GM12891 (cell line): ENCODE measurements at regions not wholly inside any gene's neighbourhood (a gene's known extent, or its start where the extent isn't known, plus 50 kb on each side); places are given as distances from the start of the nearest gene placed in this dataset.
A peak's percentile ranks its signal among the peaks of the same experiment; 100 is the strongest.
"Not testable (repeated sequence)": the region's sequence is repeated elsewhere in the genome, so short reads cannot be mapped to it uniquely, and the experiment has no call there.

ENCODE experiments used
- DNase-seq: peaks from one replicate; pipeline ENCODE4 v3.0.0; 2011; ENCODE audit warnings: low spot score; ENCODE audit not compliant: insufficient read length
- FAIRE-seq: peaks from 2 replicates; lab custom pipeline; 2011; peaks lifted over from hg19 to GRCh38; lab: Jason Lieb, UNC
- PAX5 ChIP-seq: IDR thresholded peaks from 2 replicates; pipeline ENCODE4 v1.6.1; 2011; ENCODE audit warnings: low read length, moderate library complexity, mild to moderate bottlenecking; ENCODE audit not compliant: insufficient read depth, severe bottlenecking
- POLR2A ChIP-seq: IDR thresholded peaks from 2 replicates; pipeline ENCODE4 v1.6.1; 2011; ENCODE audit warnings: low read depth, low read length, control low read depth
- POLR2AphosphoS5 ChIP-seq: IDR thresholded peaks from 2 replicates; pipeline ENCODE4 v1.6.1; 2011; ENCODE audit warnings: low read depth, low read length, control low read depth
- POU2F2 ChIP-seq: IDR thresholded peaks from 2 replicates; pipeline ENCODE4 v1.6.1; 2011; ENCODE audit warnings: low read depth, mild to moderate bottlenecking, control low read depth, low read length, moderate library complexity
- SPI1 ChIP-seq: IDR thresholded peaks from 2 replicates; pipeline ENCODE4 v1.6.1; 2011; ENCODE audit warnings: low read depth, low read length, control low read depth
- TAF1 ChIP-seq: IDR thresholded peaks from 2 replicates; pipeline ENCODE4 v1.6.1; 2011; ENCODE audit warnings: low read depth, low read length, control low read depth

- FAIRE-seq (no peak), DNase-seq (no peak)
- TF ChIP-seq PAX5 (no peak), SPI1 (no peak), POU2F2 (no peak), POLR2AphosphoS5 (no peak), TAF1 (no peak), POLR2A (no peak)
These were observed 328.7 kb downstream of the NR4A2 start for GRCh38 chr2:156003780-156004179.

GRCh38 chr2:156001851-156002250 is 330.7 kb downstream of the NR4A2 start:
- FAIRE-seq = no peak

GRCh38 chr2:155997538-155997937 is 335.0 kb downstream of the NR4A2 start:
- no peak for FAIRE-seq
- no peak for DNase-seq
- TF ChIP-seq PAX5 (no peak), POLR2AphosphoS5 (no peak), SPI1 (no peak), POLR2A (no peak), POU2F2 (no peak), TAF1 (no peak)

More at GRCh38 chr2:156001851-156002250, 330.7 kb downstream of the NR4A2 start:
- TF ChIP-seq SPI1 = no peak
- no peak for TF ChIP-seq POLR2AphosphoS5
- no peak for TF ChIP-seq TAF1
- no peak for TF ChIP-seq POLR2A
- no peak for TF ChIP-seq POU2F2
- TF ChIP-seq PAX5 = no peak
- no peak for DNase-seq

- FAIRE-seq (no peak), DNase-seq (no peak)
- TF ChIP-seq TAF1 (no peak), PAX5 (no peak), SPI1 (no peak), POLR2A (no peak), POLR2AphosphoS5 (no peak), POU2F2 (no peak)
These were observed 338.2 kb downstream of the NR4A2 start for GRCh38 chr2:155994315-155994714.

- TF ChIP-seq POU2F2 = no peak
- TF ChIP-seq PAX5 = no peak
- no peak for TF ChIP-seq POLR2AphosphoS5
- TF ChIP-seq POLR2A = no peak
- no peak for TF ChIP-seq SPI1
- TF ChIP-seq TAF1 = no peak
- FAIRE-seq = no peak
- no peak for DNase-seq
These were observed 348.7 kb downstream of the NR4A2 start for GRCh38 chr2:155983845-155984244.

- FAIRE-seq (no peak), DNase-seq (no peak)
- no peak for TF ChIP-seq PAX5
- no peak for TF ChIP-seq POLR2AphosphoS5
- no peak for TF ChIP-seq SPI1
- TF ChIP-seq POLR2A = no peak
- TF ChIP-seq TAF1 = no peak
- no peak for TF ChIP-seq POU2F2
These were observed 350.4 kb downstream of the NR4A2 start for GRCh38 chr2:155982135-155982534.

GRCh38 chr2:155980941-155981560 is 351.5 kb downstream of the NR4A2 start:
- TF ChIP-seq SPI1 (peak; percentile 46), POU2F2 (no peak)
- DNase-seq (no peak), FAIRE-seq (no peak)

GRCh38 chr2:155975734-155976133 is 356.8 kb downstream of the NR4A2 start:
- TF ChIP-seq PAX5 = no peak
- no peak for TF ChIP-seq TAF1
- TF ChIP-seq SPI1 = no peak
- TF ChIP-seq POLR2A = no peak
- no peak for TF ChIP-seq POU2F2
- TF ChIP-seq POLR2AphosphoS5 = no peak
- no peak for FAIRE-seq

GRCh38 chr2:155972916-155973315 is 359.6 kb downstream of the NR4A2 start:
- DNase-seq (no peak), FAIRE-seq (no peak)
- TF ChIP-seq PAX5 = no peak
- TF ChIP-seq SPI1 = no peak
- TF ChIP-seq POLR2A = no peak
- TF ChIP-seq POU2F2 = no peak
- TF ChIP-seq TAF1 = no peak
- no peak for TF ChIP-seq POLR2AphosphoS5

More at GRCh38 chr2:155975734-155976133, 356.8 kb downstream of the NR4A2 start:
- no peak for DNase-seq

- DNase-seq, FAIRE-seq: not testable (repeated sequence)
These were observed 366.5 kb downstream of the NR4A2 start for GRCh38 chr2:155966064-155966471.

- TF ChIP-seq TAF1 (no peak), POU2F2 (no peak), SPI1 (no peak), PAX5 (no peak), POLR2AphosphoS5 (no peak), POLR2A (no peak)
- no peak for FAIRE-seq
- DNase-seq = no peak
These were observed 367.0 kb downstream of the NR4A2 start for GRCh38 chr2:155965415-155966063.
